ENCODE measurements at regions not wholly inside any gene's neighbourhood (a gene's known extent, or its start where the extent isn't known, plus 50 kb on each side); places are given as distances from the start of the nearest gene placed in this dataset.

GRCh38 chr12:90203556-90203955 is 494.9 kb upstream of the ATP2B1 start:
- Histone ChIP-seq H3K27me3 (ENCODE audit: control insufficient read depth in 4 of 4, insufficient read depth in 4 of 4, low read length in 3 of 4) (no peaks in the 10 kb centered on the region), H3K36me3 (ENCODE audit: control insufficient read depth in 4 of 4, insufficient read depth in 3 of 4, low read depth in 1 of 4, low read length in 3 of 4) (no peaks in the 10 kb centered on the region), H3K27ac (ENCODE audit: low read depth in 1 of 2, low read length in 2 of 2) (no peak overlapping the region), H3K9me3 (ENCODE audit: control insufficient read depth in 4 of 4, low read length in 3 of 4) (no peaks in the 10 kb centered on the region), H3K4me1 (ENCODE audit: control insufficient read depth in 4 of 4, insufficient read depth in 4 of 4, low read length in 3 of 4) (no peaks in the 10 kb centered on the region), H3K9ac (ENCODE audit: low read depth in 1 of 2, low read length in 2 of 2) (no peak overlapping the region), H3K4me3 (ENCODE audit: low read depth in 1 of 3, low read length in 3 of 3) (no peak overlapping the region)
- WGBS: 94% methylated on average over 1 of the region's 1 CpG
- no peak for DNase-seq (ENCODE audit: low spot score)
- no peak for TF ChIP-seq ZBTB33 (IDR thresholded peaks at IDR 0.05)
- no peak for TF ChIP-seq EGR1 (IDR thresholded peaks at IDR 0.05; ENCODE audit: low read depth in 2 of 2)
- TF ChIP-seq JUND (IDR thresholded peaks at IDR 0.05): no peak
- no peak for TF ChIP-seq NR2F2 (IDR thresholded peaks at IDR 0.05)
- no peak for TF ChIP-seq HNF4A (conservative IDR thresholded peaks at IDR 0.05)
- TF ChIP-seq REST (IDR thresholded peaks at IDR 0.05): no peak
- no peak for TF ChIP-seq CTCF (IDR thresholded peaks at IDR 0.05; ENCODE audit: low read depth, low read length, missing input control)
- TF ChIP-seq TAF1 (conservative IDR thresholded peaks at IDR 0.05): no peak
- TF ChIP-seq RAD21 (IDR thresholded peaks at IDR 0.05): no peak
- no peak for TF ChIP-seq SP1 (IDR thresholded peaks at IDR 0.05)
- TF ChIP-seq MAX (IDR thresholded peaks at IDR 0.05): no peak
- no peak for TF ChIP-seq FOXA1 (IDR thresholded peaks at IDR 0.05)

GRCh38 chr12:90199006-90199405 is 490.4 kb upstream of the ATP2B1 start:
- no peak for DNase-seq (ENCODE audit: low spot score)
- Histone ChIP-seq H3K4me1 (ENCODE audit: control insufficient read depth in 4 of 4, insufficient read depth in 4 of 4, low read length in 3 of 4) (no peaks in the 10 kb centered on the region), H3K9me3 (ENCODE audit: control insufficient read depth in 4 of 4, low read length in 3 of 4) (no peaks in the 10 kb centered on the region), H3K36me3 (ENCODE audit: control insufficient read depth in 4 of 4, insufficient read depth in 3 of 4, low read depth in 1 of 4, low read length in 3 of 4) (no peaks in the 10 kb centered on the region), H3K4me3 (ENCODE audit: low read depth in 1 of 3, low read length in 3 of 3) (no peak overlapping the region), H3K9ac (ENCODE audit: low read depth in 1 of 2, low read length in 2 of 2) (no peak overlapping the region), H3K27me3 (ENCODE audit: control insufficient read depth in 4 of 4, insufficient read depth in 4 of 4, low read length in 3 of 4) (no peaks in the 10 kb centered on the region), H3K27ac (ENCODE audit: low read depth in 1 of 2, low read length in 2 of 2) (no peak overlapping the region)
- 34% methylated on average over 1 of the region's 1 CpG for WGBS
- TF ChIP-seq JUND (IDR thresholded peaks at IDR 0.05) (no peak), HNF4G (IDR thresholded peaks at IDR 0.05) (no peak), HNF4A (conservative IDR thresholded peaks at IDR 0.05) (no peak), NR2F2 (IDR thresholded peaks at IDR 0.05) (no peak), EGR1 (IDR thresholded peaks at IDR 0.05; ENCODE audit: low read depth in 2 of 2) (no peak), RXRA (IDR thresholded peaks at IDR 0.05) (no peak), MAX (IDR thresholded peaks at IDR 0.05) (no peak)
